Transverse colon (tissue), 4 donors: ENCODE measurements at regions not wholly inside any gene's neighbourhood (a gene's known extent, or its start where the extent isn't known, plus 50 kb on each side); places are given as distances from the start of the nearest gene placed in this dataset.

Source experiments
- DNase-seq: peaks from one replicate; pipeline ENCODE4 v3.0.0-alpha.2; 2019
- H3K27ac ChIP-seq, 4 donors: fragments of 200-600 bp; sonication (generic); 2 replicates each; pipeline ENCODE4 v1.5.1; 2016 to 2018; ENCODE audit warnings: inconsistent platforms in 4 of 4
- H3K27me3 ChIP-seq: fragments of 200-600 bp; sonication (generic); 2 replicates; pipeline ENCODE4 v1.5.1; 2017; ENCODE audit warnings: inconsistent platforms
- H3K36me3 ChIP-seq, 4 donors: fragments of 200-600 bp; sonication (generic); 2 replicates each; pipeline ENCODE4 v1.5.1; 2017 to 2019; ENCODE audit warnings: inconsistent platforms in 4 of 4
- H3K4me1 ChIP-seq, 4 donors: fragments of 200-600 bp; sonication (generic); 2 replicates each; pipeline ENCODE4 v1.5.1; 2017 to 2020; ENCODE audit warnings: inconsistent platforms in 4 of 4
- H3K4me3 ChIP-seq, 4 donors: fragments of 200-600 bp; sonication (generic); 1 replicate in 1 of 4; 2 replicates in 3 of 4; pipeline versions ENCODE4 v1.5.1 to v1.6.1; 2017 to 2019; ENCODE audit warnings: inconsistent platforms in 4 of 4
- H3K9me3 ChIP-seq, 2 donors: fragments of 200-600 bp; sonication (generic); 2 replicates each; pipeline ENCODE4 v1.5.1; 2017 to 2019; ENCODE audit warnings: inconsistent platforms in 2 of 2
- CTCF ChIP-seq, 5 experiments: fragments of 200-600 bp in 3 of 5; fragments of 450-650 bp in 2 of 5; sonication (generic) in 3 of 5; IDR thresholded peaks; 1 replicate in 2 of 5; 2 replicates in 3 of 5; pipeline ENCODE4 v1.5.1; 2016 to 2017; ENCODE audit warnings: antibody characterized with exemption in 5 of 5, inconsistent platforms in 3 of 5, mild to moderate bottlenecking in 2 of 5, moderate library complexity in 1 of 5
- EP300 ChIP-seq: sonication (generic); formaldehyde crosslinking; IDR thresholded peaks from one replicate; pipeline ENCODE4 v1.6.1; 2017; ENCODE audit warnings: antibody characterized with exemption, low read depth
- POLR2A ChIP-seq: fragments of 450-650 bp; IDR thresholded peaks from one replicate; pipeline ENCODE4 v1.6.1; 2016; ENCODE audit warnings: antibody characterized with exemption, mild to moderate bottlenecking, moderate library complexity
- POLR2AphosphoS5 ChIP-seq, 3 donors: sonication (generic); formaldehyde crosslinking; IDR thresholded peaks; one replicate each; pipeline ENCODE4 v1.6.1; 2016; ENCODE audit warnings: antibody characterized with exemption in 3 of 3
- WGBS, 2 donors: methylation state at CpG; one replicate each; pipeline ENCODE4 v1.1.5; 2018; ENCODE audit warnings: low coverage in 1 of 2; 5-methylcytosine and 5-hydroxymethylcytosine counted together
- in situ Hi-C, 4 donors: fragments of 200-750 bp; cut with MboI; loops; one replicate each; pipeline versions ENCODE4 v1.15.0 to v1.15.1; 2017; ENCODE audit warnings: low sequenced_read_pairs in 3 of 4, low pct_ligation_motif_present in 1 of 4, low pct_unique_long_range_greater_than_20kb in 1 of 4
- intact Hi-C: fragments of 100-400 bp; cut with DNase I; formaldehyde crosslinking; loops from one replicate; pipeline ENCODE4 v1.15.1; 2023; ENCODE audit warnings: low total_unique reads

- WGBS, 2 donors, result 44 to 77% methylated on average over 3 to 14 of the region's 14 CpGs
- no peak for DNase-seq
- in situ Hi-C loops, result no loop called here
Measured at GRCh38 chr22:48313175-48313830, 1514.4 kb downstream of the BRD1 start.

GRCh38 chr22:48310740-48311139, 1516.9 kb downstream of the BRD1 start:
- TF ChIP-seq POLR2AphosphoS5 (IDR thresholded peaks at IDR 0.05) (no peak), EP300 (no peak), CTCF (IDR thresholded peaks at IDR 0.05) (no peak)
- H3K4me3 ChIP-seq, result no peak overlapping the region
- 60 to 66% methylated on average over 1 to 10 of the region's 10 CpGs for WGBS, 2 donors
- intact Hi-C loops (no loop called here), in situ Hi-C loops (no loop called here)
- no peaks in the 10 kb centered on the region for H3K9me3 ChIP-seq
- H3K27me3 ChIP-seq, result no peaks in the 10 kb centered on the region
- H3K4me1 ChIP-seq, result no peaks in the 10 kb centered on the region
- H3K27ac ChIP-seq, result no peak overlapping the region
- no peak for DNase-seq
- H3K36me3 ChIP-seq, result no peaks in the 10 kb centered on the region

More at GRCh38 chr22:48313175-48313830, 1514.4 kb downstream of the BRD1 start:
- no peak overlapping the region for H3K4me3 ChIP-seq
- H3K27ac ChIP-seq, result no peak overlapping the region
- H3K9me3 ChIP-seq, result no peaks in the 10 kb centered on the region
- TF ChIP-seq POLR2A, result no peak
- no peak for TF ChIP-seq POLR2AphosphoS5 (IDR thresholded peaks at IDR 0.05)
- no peak for TF ChIP-seq CTCF (IDR thresholded peaks at IDR 0.05)
- TF ChIP-seq EP300, result no peak
- no peaks in the 10 kb centered on the region for H3K27me3 ChIP-seq
- no peaks in the 10 kb centered on the region for H3K36me3 ChIP-seq
- intact Hi-C loops, result no loop called here
- no peaks in the 10 kb centered on the region for H3K4me1 ChIP-seq

- Histone ChIP-seq H3K9me3 (no peaks in the 10 kb centered on the region), H3K27ac (no peak overlapping the region), H3K4me1 (no peaks in the 10 kb centered on the region), H3K27me3 (no peaks in the 10 kb centered on the region), H3K4me3 (no peak overlapping the region), H3K36me3 (no peaks in the 10 kb centered on the region)
- TF ChIP-seq EP300, result no peak
- no peak for TF ChIP-seq CTCF (IDR thresholded peaks at IDR 0.05)
- TF ChIP-seq POLR2A, result no peak
- no peak for TF ChIP-seq POLR2AphosphoS5 (IDR thresholded peaks at IDR 0.05)
- intact Hi-C loops (no loop called here), in situ Hi-C loops (no loop called here)
- DNase-seq, result no peak
- 67 to 70% methylated on average over 2 to 6 of the region's 6 CpGs for WGBS, 2 donors
Measured at GRCh38 chr22:48310289-48310688, 1517.4 kb downstream of the BRD1 start.

GRCh38 chr22:48309836-48310235, 1517.8 kb downstream of the BRD1 start:
- no peaks in the 10 kb centered on the region for H3K27me3 ChIP-seq
- H3K27ac ChIP-seq, result no peak overlapping the region
- H3K9me3 ChIP-seq, result no peaks in the 10 kb centered on the region
- no peak for TF ChIP-seq POLR2AphosphoS5 (IDR thresholded peaks at IDR 0.05)
- in situ Hi-C loops (no loop called here), intact Hi-C loops (no loop called here)
- no peak overlapping the region for H3K4me3 ChIP-seq
- DNase-seq, result no peak
- H3K4me1 ChIP-seq, result no peaks in the 10 kb centered on the region
- WGBS, 2 donors, result 54 to 57% methylated on average over 8 of the region's 8 CpGs
- H3K36me3 ChIP-seq, result no peaks in the 10 kb centered on the region

- H3K9me3 ChIP-seq, result no peaks in the 10 kb centered on the region
- intact Hi-C loops, result no loop called here
- DNase-seq, result no peak
- no peaks in the 10 kb centered on the region for H3K27me3 ChIP-seq
- in situ Hi-C loops, result no loop called here
- 76 to 100% methylated on average over 1 to 18 of the region's 18 CpGs for WGBS, 2 donors
- no peak overlapping the region for H3K4me3 ChIP-seq
- no peak overlapping the region for H3K27ac ChIP-seq
- TF ChIP-seq POLR2AphosphoS5 (IDR thresholded peaks at IDR 0.05) (no peak), EP300 (no peak), CTCF (IDR thresholded peaks at IDR 0.05) (no peak), POLR2A (no peak)
- H3K36me3 ChIP-seq, result no peaks in the 10 kb centered on the region
- no peaks in the 10 kb centered on the region for H3K4me1 ChIP-seq
Measured at GRCh38 chr22:48309115-48309705, 1518.5 kb downstream of the BRD1 start.
